Tibial nerve (tissue), 4 donors: ENCODE measurements at regions not wholly inside any gene's neighbourhood (a gene's known extent, or its start where the extent isn't known, plus 50 kb on each side); places are given as distances from the start of the nearest gene placed in this dataset.

Source experiments
- CTCF ChIP-seq, 5 experiments: fragments of 200-600 bp in 3 of 5; fragments of 450-650 bp in 2 of 5; sonication (generic) in 3 of 5; IDR thresholded peaks; one replicate each; pipeline ENCODE4 v1.5.1; 2016 to 2019; ENCODE audit warnings: antibody characterized with exemption in 5 of 5, mild to moderate bottlenecking in 3 of 5, moderate library complexity in 2 of 5
- EP300 ChIP-seq, 2 donors: sonication (generic); formaldehyde crosslinking; IDR thresholded peaks; one replicate each; pipeline ENCODE4 v1.6.1; 2017; ENCODE audit warnings: antibody characterized with exemption in 2 of 2, mild to moderate bottlenecking in 1 of 2
- POLR2A ChIP-seq, 2 donors: fragments of 450-650 bp; IDR thresholded peaks; one replicate each; pipeline ENCODE4 v1.6.1; 2017; ENCODE audit warnings: antibody characterized with exemption in 2 of 2, mild to moderate bottlenecking in 2 of 2, moderate library complexity in 2 of 2

GRCh38 chr4:75255261-75255660 is 258.9 kb downstream of the RCHY1 start:
- no peak for TF ChIP-seq EP300 (IDR thresholded peaks at IDR 0.05)
- no peak for TF ChIP-seq CTCF (IDR thresholded peaks at IDR 0.05)
- TF ChIP-seq POLR2A (IDR thresholded peaks at IDR 0.05), result no peak
